MV-4-11 (cell line): ENCODE measurements at regions not wholly inside any gene's neighbourhood (a gene's known extent, or its start where the extent isn't known, plus 50 kb on each side); places are given as distances from the start of the nearest gene placed in this dataset.

Experiments
- DNase-seq: peaks from one replicate; lab custom pipeline; 2025; lab: John Stamatoyannopoulos, UW

GRCh38 chr20:6231556-6231955 lies 108.7 kb upstream of the FERMT1 start:
- DNase-seq = peak; percentile 58

GRCh38 chr20:6228302-6228843 lies 105.5 kb upstream of the FERMT1 start:
- no peak for DNase-seq

- DNase-seq = no peak
These were observed 90.5 kb upstream of the FERMT1 start for GRCh38 chr20:6213311-6213710.

GRCh38 chr20:6212903-6213302 lies 90.1 kb upstream of the FERMT1 start:
- DNase-seq = no peak

- no peak for DNase-seq
These were observed 86.3 kb upstream of the FERMT1 start for GRCh38 chr20:6209093-6209492.

- no peak for DNase-seq
These were observed 77.3 kb upstream of the FERMT1 start for GRCh38 chr20:6200092-6200491.

GRCh38 chr20:6185268-6185667 lies 62.4 kb upstream of the FERMT1 start:
- DNase-seq = no peak

GRCh38 chr20:6184086-6184485 lies 61.3 kb upstream of the FERMT1 start:
- no peak for DNase-seq

GRCh38 chr20:6180531-6180930 lies 57.7 kb upstream of the FERMT1 start:
- peak; percentile 51 for DNase-seq

GRCh38 chr20:6178537-6178936 lies 55.7 kb upstream of the FERMT1 start:
- DNase-seq = peak; percentile 30

- DNase-seq = no peak
These were observed 50.7 kb upstream of the FERMT1 start for GRCh38 chr20:6173481-6173880.
